Activated CD8-positive, alpha-beta T cell treated with anti-CD3 and anti-CD28 coated beads for 36 hours (primary cell): ENCODE measurements at regions not wholly inside any gene's neighbourhood (a gene's known extent, or its start where the extent isn't known, plus 50 kb on each side); places are given as distances from the start of the nearest gene placed in this dataset.
A peak's percentile ranks its signal among the peaks of the same experiment; 100 is the strongest.

ENCODE experiments used
- ATAC-seq: fragments of 200-7000 bp; cut with Tn5 transposase; one replicate; pipeline ENCODE4 v1.10.0; 2021; ENCODE audit warnings: mild to moderate bottlenecking, moderate library complexity
- CTCF ChIA-PET: fragments of 350-600 bp; sonication (Branson Sonifier 250); formaldehyde crosslinking; loops from one replicate; lab custom pipeline; 2021; ENCODE audit warnings: antibody characterized with exemption; lab: Charles Lee
- POLR2A ChIA-PET: fragments of 350-600 bp; sonication (Branson Sonifier 250); formaldehyde crosslinking; loops from one replicate; lab custom pipeline; 2021; ENCODE audit warnings: antibody characterized with exemption; lab: Charles Lee
- DNase-seq: peaks from one replicate; pipeline ENCODE4 v3.0.0-alpha.2; 2020
- H3K27ac Mint-ChIP-seq: one replicate; pipeline ENCODE4 v1.8.0; 2021; ENCODE audit warnings: mild to moderate bottlenecking, mixed read lengths
- H3K27me3 Mint-ChIP-seq: one replicate; pipeline ENCODE4 v1.8.0; 2021; ENCODE audit warnings: mixed read lengths
- H3K36me3 Mint-ChIP-seq: one replicate; pipeline ENCODE4 v1.8.0; 2021; ENCODE audit warnings: low read depth, mixed read lengths
- H3K4me1 Mint-ChIP-seq: one replicate; pipeline ENCODE4 v1.8.0; 2021; ENCODE audit warnings: low read depth, mixed read lengths
- H3K4me3 Mint-ChIP-seq: one replicate; pipeline ENCODE4 v1.8.0; 2021; ENCODE audit warnings: mild to moderate bottlenecking, moderate library complexity, mixed read lengths
- H3K9me3 Mint-ChIP-seq: one replicate; pipeline ENCODE4 v1.8.0; 2021; ENCODE audit warnings: mixed read lengths
- CTCF ChIP-seq: fragments of 200-600 bp; IDR thresholded peaks from one replicate; pipeline ENCODE4 v1.8.0; 2022; ENCODE audit warnings: antibody characterized with exemption, mild to moderate bottlenecking
- intact Hi-C: fragments of 100-400 bp; cut with micrococcal nuclease; formaldehyde crosslinking; loops from one replicate; pipeline ENCODE4 v1.10.0; 2022

GRCh38 chr17:416293-417206 is 63.9 kb upstream of the RPH3AL start:
- peaks cover 72% of the 10 kb centered on the region for H3K4me1 Mint-ChIP-seq
- H3K27ac Mint-ChIP-seq: peak overlapping the region; percentile 98
- ChIA-PET CTCF (interaction anchor here (4.2 kb wide), 1 partner anchor 283 kb away, joined by 29 read pairs; no protein-coding TSS in a partner anchor), POLR2A (interaction anchor here (0.6 to 1.7 kb wide), 6 partner anchors 8 to 277 kb away, joined by 3 to 6 read pairs (median 4); no protein-coding TSS in a partner anchor)
- intact Hi-C loops: no loop called here
- peak overlapping the region; percentile 70 for H3K4me3 Mint-ChIP-seq
- peaks cover 6% of the 10 kb centered on the region for H3K36me3 Mint-ChIP-seq
- TF ChIP-seq CTCF: no peak
- H3K27me3 Mint-ChIP-seq: no peaks in the 10 kb centered on the region
- H3K9me3 Mint-ChIP-seq: no peaks in the 10 kb centered on the region
- DNase-seq (peak; percentile 68), ATAC-seq (peak; percentile 70)

GRCh38 chr17:413706-414380 is 61.2 kb upstream of the RPH3AL start:
- POLR2A ChIA-PET: no interaction called here
- TF ChIP-seq CTCF: no peak
- intact Hi-C loops: loop anchor here (5.0 kb wide), 2 partner anchors 288 to 583 kb away; partner anchors contain the start of gene TIMM22
- Mint-ChIP-seq H3K4me3 (peak overlapping the region; percentile 61), H3K9me3 (no peaks in the 10 kb centered on the region), H3K27me3 (no peaks in the 10 kb centered on the region), H3K4me1 (peaks cover 77% of the 10 kb centered on the region), H3K27ac (peak overlapping the region; percentile 83), H3K36me3 (peaks cover 6% of the 10 kb centered on the region)
- DNase-seq: no peak
- no peak for ATAC-seq
- CTCF ChIA-PET: interaction anchor here (4.2 kb wide), 1 partner anchor 286 kb away, joined by 29 read pairs; no protein-coding TSS in a partner anchor

DNA sequence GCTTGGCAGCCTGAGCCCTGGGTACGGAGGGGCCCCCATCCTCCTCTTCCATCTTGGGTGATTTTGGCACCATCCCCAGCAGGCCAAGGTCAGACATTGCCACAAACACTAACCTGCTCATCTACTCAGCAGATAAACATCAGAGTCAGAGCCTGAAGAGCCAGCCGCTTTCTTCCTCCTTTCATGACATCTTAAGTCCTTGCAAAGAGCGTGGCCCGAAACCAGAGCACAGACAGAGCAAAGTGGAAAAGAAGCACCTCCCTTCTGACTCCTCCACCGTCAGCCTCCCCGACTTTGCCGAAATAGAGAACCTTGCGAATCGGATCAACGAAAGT is 60.4 kb upstream of the RPH3AL start:
- POLR2A ChIA-PET: interaction anchor here (0.6 to 1.5 kb wide), 4 partner anchors 77 to 292 kb away, joined by 3 read pairs; no protein-coding TSS in a partner anchor
- no peak for ATAC-seq
- Mint-ChIP-seq H3K4me1 (peaks cover 69% of the 10 kb centered on the region), H3K27me3 (no peaks in the 10 kb centered on the region), H3K4me3 (peak overlapping the region; percentile 62), H3K9me3 (no peaks in the 10 kb centered on the region), H3K36me3 (peaks cover 6% of the 10 kb centered on the region), H3K27ac (peak overlapping the region; percentile 84)
- CTCF ChIA-PET: interaction anchor here (0.7 to 3.3 kb wide), 34 partner anchors 9 to 568 kb away, joined by 3 to 162 read pairs (median 6); partner anchors contain the start of genes GEMIN4 and RFLNB
- DNase-seq: no peak
- intact Hi-C loops: loop anchor here (5.0 kb wide), 2 partner anchors 289 to 584 kb away; partner anchors contain the start of gene TIMM22
- TF ChIP-seq CTCF: no peak

- Mint-ChIP-seq H3K27me3 (no peaks in the 10 kb centered on the region), H3K9me3 (no peaks in the 10 kb centered on the region), H3K36me3 (peaks cover 6% of the 10 kb centered on the region), H3K4me1 (peaks cover 66% of the 10 kb centered on the region), H3K27ac (peak overlapping the region; percentile 84), H3K4me3 (peak overlapping the region; percentile 62)
- intact Hi-C loops: loop anchor here (5.0 kb wide), 2 partner anchors 290 to 585 kb away; partner anchors contain the start of gene TIMM22
- ChIA-PET POLR2A (interaction anchor here (0.6 to 1.8 kb wide), 12 partner anchors 9 to 568 kb away, joined by 3 to 6 read pairs (median 3); partner anchors contain the start of genes NXN and RFLNB), CTCF (interaction anchor here (0.6 to 3.3 kb wide), 68 partner anchors 10 to 584 kb away, joined by 3 to 162 read pairs (median 5); partner anchors contain the start of genes GEMIN4, GLOD4, MRM3 and RFLNB)
- ATAC-seq (no peak), DNase-seq (peak; percentile 79)
- peak; percentile 95 for TF ChIP-seq CTCF
Observed at GRCh38 chr17:412211-413015, 59.8 kb upstream of the RPH3AL start.
